ENCODE measurements at regions not wholly inside any gene's neighbourhood (a gene's known extent, or its start where the extent isn't known, plus 50 kb on each side); places are given as distances from the start of the nearest gene placed in this dataset.

DNA sequence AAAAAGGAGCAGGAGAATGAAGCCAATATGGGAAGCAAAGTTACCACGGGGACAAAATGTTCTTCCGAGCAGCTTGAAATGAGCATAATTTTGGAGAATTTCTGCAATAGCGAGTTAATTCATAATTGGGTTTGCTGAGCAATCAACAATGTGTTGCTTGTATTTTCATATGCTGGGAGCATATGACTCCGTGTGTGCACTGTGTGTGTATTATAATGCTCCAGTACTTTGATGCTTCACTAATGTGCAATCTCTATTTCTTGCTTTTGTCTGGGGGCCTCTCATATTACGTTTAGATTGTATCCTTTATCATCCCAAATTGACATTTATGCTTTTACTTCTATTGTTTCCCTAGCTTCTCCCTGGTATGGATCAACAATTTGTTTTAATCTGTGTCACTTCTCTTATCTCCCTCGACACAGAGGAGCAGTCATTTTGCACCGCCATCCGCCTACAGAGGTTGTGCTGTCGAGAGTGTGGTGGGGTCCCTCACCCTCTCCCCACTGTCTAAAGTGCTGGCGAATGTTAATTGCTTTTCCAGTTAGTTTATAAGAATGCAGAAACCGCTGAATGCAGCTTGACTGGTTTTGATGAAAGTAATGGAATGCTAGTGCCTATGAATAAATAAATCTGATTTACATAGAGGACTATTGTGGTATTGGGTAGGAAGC lies 372.5 kb upstream of the WWC1 start:
- no peak overlapping the region for H3K27ac ChIP-seq (ENCODE audit: insufficient read depth, low read length, poor library complexity, severe bottlenecking)
- no peak overlapping the region for H3K4me3 ChIP-seq (ENCODE audit: low read depth, low read length)
- no peaks in the 10 kb centered on the region for H3K4me1 Mint-ChIP-seq
- no peaks in the 10 kb centered on the region for H3K36me3 Mint-ChIP-seq
- H3K36me3 ChIP-seq (ENCODE audit: control insufficient read depth, insufficient read depth, low read length), result no peaks in the 10 kb centered on the region
- no peak overlapping the region for H3K4me3 Mint-ChIP-seq
- H3K4me1 ChIP-seq (ENCODE audit: control insufficient read depth, insufficient read depth, low read length, poor library complexity, severe bottlenecking), result no peaks in the 10 kb centered on the region
- ATAC-seq (ENCODE audit: low read depth in 2 of 2) (no peak), DNase-seq (no peak)
- no peak overlapping the region for H3K27ac Mint-ChIP-seq
- peaks cover 4% of the 10 kb centered on the region for H3K27me3 Mint-ChIP-seq
- no peaks in the 10 kb centered on the region for H3K27me3 ChIP-seq (ENCODE audit: control insufficient read depth, insufficient read depth, low read length)
- H3K9me3 ChIP-seq (ENCODE audit: control insufficient read depth in 2 of 2, low read length in 2 of 2), result no peaks in the 10 kb centered on the region
- H3K9me3 Mint-ChIP-seq, result peaks cover 0 to 7% (median 2%) of the 10 kb centered on the region in 7 donors

DNA sequence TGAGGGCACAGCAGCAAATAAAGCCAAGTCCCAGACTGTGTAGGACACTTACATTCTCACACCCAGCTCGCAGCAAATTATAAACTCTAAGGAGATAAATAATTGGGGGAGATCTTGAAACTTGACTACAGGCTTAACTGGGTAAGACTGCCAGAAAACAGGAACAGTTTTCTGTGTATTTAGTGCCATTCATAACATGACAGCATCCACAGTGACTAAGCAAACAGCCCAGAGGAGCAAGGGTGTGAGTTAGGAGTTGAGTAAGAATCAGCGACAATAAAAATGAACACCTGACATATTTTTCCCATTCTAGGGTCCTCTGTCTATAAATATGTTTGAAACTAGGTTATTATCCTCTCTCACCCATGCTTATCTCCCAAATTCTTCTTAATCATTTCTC lies 370.9 kb upstream of the WWC1 start:
- H3K4me1 Mint-ChIP-seq, result no peaks in the 10 kb centered on the region
- ATAC-seq (ENCODE audit: low read depth in 2 of 2) (no peak), DNase-seq (no peak)
- H3K36me3 Mint-ChIP-seq, result no peaks in the 10 kb centered on the region
- H3K36me3 ChIP-seq (ENCODE audit: control insufficient read depth, insufficient read depth, low read length), result no peaks in the 10 kb centered on the region
- peaks cover 0 to 10% (median 4%) of the 10 kb centered on the region in 7 donors for H3K9me3 Mint-ChIP-seq
- H3K27me3 ChIP-seq (ENCODE audit: control insufficient read depth, insufficient read depth, low read length), result no peaks in the 10 kb centered on the region
- no peak overlapping the region for H3K4me3 ChIP-seq (ENCODE audit: low read depth, low read length)
- H3K9me3 ChIP-seq (ENCODE audit: control insufficient read depth in 2 of 2, low read length in 2 of 2), result no peaks in the 10 kb centered on the region
- H3K4me3 Mint-ChIP-seq, result no peak overlapping the region
- peaks cover 4% of the 10 kb centered on the region for H3K27me3 Mint-ChIP-seq
- no peak overlapping the region for H3K27ac Mint-ChIP-seq
- H3K27ac ChIP-seq (ENCODE audit: insufficient read depth, low read length, poor library complexity, severe bottlenecking), result no peak overlapping the region
- no peaks in the 10 kb centered on the region for H3K4me1 ChIP-seq (ENCODE audit: control insufficient read depth, insufficient read depth, low read length, poor library complexity, severe bottlenecking)

DNA sequence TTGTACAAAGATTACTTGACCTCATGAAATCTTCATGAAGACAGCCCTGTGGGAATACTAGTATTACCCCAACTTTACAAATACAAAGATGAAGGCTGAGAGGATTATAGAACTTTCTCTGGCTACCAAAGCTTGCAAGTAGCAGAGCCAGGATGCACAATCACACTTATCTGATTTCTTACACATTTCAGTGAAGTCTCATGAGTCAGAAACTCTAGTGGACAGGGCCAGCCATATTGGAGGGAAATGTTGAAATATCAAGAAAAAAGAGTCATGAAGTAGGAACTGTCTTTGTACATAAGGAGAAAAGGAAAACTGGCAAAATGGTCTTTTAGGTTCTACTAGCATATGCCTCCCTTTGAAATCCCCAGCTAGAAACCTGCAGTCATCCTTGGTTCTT lies 369.6 kb upstream of the WWC1 start:
- Mint-ChIP-seq H3K27me3 (peaks cover 4% of the 10 kb centered on the region), H3K36me3 (no peaks in the 10 kb centered on the region), H3K9me3 (peaks cover 0 to 12% (median 4%) of the 10 kb centered on the region in 7 donors), H3K4me1 (no peaks in the 10 kb centered on the region), H3K27ac (no peak overlapping the region), H3K4me3 (no peak overlapping the region)
- H3K4me1 ChIP-seq (ENCODE audit: control insufficient read depth, insufficient read depth, low read length, poor library complexity, severe bottlenecking), result no peaks in the 10 kb centered on the region
- no peak for ATAC-seq (ENCODE audit: low read depth in 2 of 2)
- H3K4me3 ChIP-seq (ENCODE audit: low read depth, low read length), result no peak overlapping the region
- no peak for DNase-seq
- no peak overlapping the region for H3K27ac ChIP-seq (ENCODE audit: insufficient read depth, low read length, poor library complexity, severe bottlenecking)
- no peaks in the 10 kb centered on the region for H3K9me3 ChIP-seq (ENCODE audit: control insufficient read depth in 2 of 2, low read length in 2 of 2)
- no peaks in the 10 kb centered on the region for H3K36me3 ChIP-seq (ENCODE audit: control insufficient read depth, insufficient read depth, low read length)
- H3K27me3 ChIP-seq (ENCODE audit: control insufficient read depth, insufficient read depth, low read length), result no peaks in the 10 kb centered on the region

DNA sequence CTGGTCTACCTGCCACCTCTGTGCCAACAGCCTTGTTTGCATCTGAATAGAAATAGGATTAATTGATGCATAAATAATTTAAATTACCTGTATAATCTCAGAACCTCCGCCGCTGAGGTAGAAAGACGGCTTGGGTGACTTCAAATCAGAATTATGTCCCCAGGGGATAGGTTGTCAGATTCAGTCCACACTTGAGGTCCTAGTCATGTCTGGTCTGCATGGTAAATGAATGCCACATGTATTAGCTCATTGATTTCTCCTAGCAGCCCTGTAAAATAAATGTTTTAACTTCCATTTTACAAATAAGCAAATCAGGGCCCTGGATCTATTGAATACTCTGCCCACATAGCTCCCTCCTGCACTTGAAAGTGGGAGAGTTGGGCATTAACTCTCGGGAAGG lies 368.0 kb upstream of the WWC1 start:
- Histone ChIP-seq H3K4me3 (ENCODE audit: low read depth, low read length) (no peak overlapping the region), H3K27ac (ENCODE audit: insufficient read depth, low read length, poor library complexity, severe bottlenecking) (no peak overlapping the region), H3K4me1 (ENCODE audit: control insufficient read depth, insufficient read depth, low read length, poor library complexity, severe bottlenecking) (no peaks in the 10 kb centered on the region), H3K27me3 (ENCODE audit: control insufficient read depth, insufficient read depth, low read length) (no peaks in the 10 kb centered on the region), H3K9me3 (ENCODE audit: control insufficient read depth in 2 of 2, low read length in 2 of 2) (no peaks in the 10 kb centered on the region), H3K36me3 (ENCODE audit: control insufficient read depth, insufficient read depth, low read length) (no peaks in the 10 kb centered on the region)
- Mint-ChIP-seq H3K4me3 (no peak overlapping the region), H3K9me3 (peaks cover 0 to 16% (median 4%) of the 10 kb centered on the region in 7 donors), H3K27ac (no peak overlapping the region), H3K27me3 (peaks cover 4% of the 10 kb centered on the region), H3K4me1 (no peaks in the 10 kb centered on the region), H3K36me3 (no peaks in the 10 kb centered on the region)
- no peak for ATAC-seq (ENCODE audit: low read depth in 2 of 2)
- DNase-seq, result no peak

DNA sequence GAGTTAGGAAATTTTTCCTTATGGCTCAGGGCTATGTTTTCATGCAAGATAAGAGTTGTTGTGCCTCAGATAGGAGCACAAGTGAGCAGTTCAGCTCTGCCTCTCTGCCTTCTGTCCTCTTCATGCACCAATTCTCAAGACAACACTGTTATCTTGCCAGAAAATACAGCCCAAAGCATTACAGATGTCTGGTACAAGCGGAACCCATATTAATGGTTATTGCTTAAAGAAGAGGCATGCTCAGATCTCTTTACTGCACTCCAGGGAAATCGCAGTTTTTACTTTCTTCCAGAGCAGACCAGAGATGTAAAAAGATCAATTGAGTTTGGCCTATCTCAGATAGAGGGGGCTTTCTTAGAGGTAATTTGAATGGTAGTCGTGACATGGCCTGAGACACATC lies 361.6 kb upstream of the WWC1 start:
- no peaks in the 10 kb centered on the region for H3K36me3 ChIP-seq (ENCODE audit: control insufficient read depth, insufficient read depth, low read length)
- H3K4me1 Mint-ChIP-seq, result peaks cover 0 to 4% (median 0%) of the 10 kb centered on the region in 4 donors
- H3K27me3 Mint-ChIP-seq, result no peaks in the 10 kb centered on the region
- H3K4me3 ChIP-seq (ENCODE audit: low read depth, low read length), result no peak overlapping the region
- H3K9me3 ChIP-seq (ENCODE audit: control insufficient read depth in 2 of 2, low read length in 2 of 2), result no peaks in the 10 kb centered on the region
- no peak overlapping the region for H3K27ac ChIP-seq (ENCODE audit: insufficient read depth, low read length, poor library complexity, severe bottlenecking)
- no peaks in the 10 kb centered on the region for H3K27me3 ChIP-seq (ENCODE audit: control insufficient read depth, insufficient read depth, low read length)
- H3K4me1 ChIP-seq (ENCODE audit: control insufficient read depth, insufficient read depth, low read length, poor library complexity, severe bottlenecking), result no peaks in the 10 kb centered on the region
- ATAC-seq (ENCODE audit: low read depth in 2 of 2) (no peak), DNase-seq (no peak)
- no peak overlapping the region for H3K4me3 Mint-ChIP-seq
- peaks cover 0 to 9% (median 1%) of the 10 kb centered on the region in 7 donors for H3K9me3 Mint-ChIP-seq
- H3K27ac Mint-ChIP-seq, result no peak overlapping the region
- H3K36me3 Mint-ChIP-seq, result no peaks in the 10 kb centered on the region

DNA sequence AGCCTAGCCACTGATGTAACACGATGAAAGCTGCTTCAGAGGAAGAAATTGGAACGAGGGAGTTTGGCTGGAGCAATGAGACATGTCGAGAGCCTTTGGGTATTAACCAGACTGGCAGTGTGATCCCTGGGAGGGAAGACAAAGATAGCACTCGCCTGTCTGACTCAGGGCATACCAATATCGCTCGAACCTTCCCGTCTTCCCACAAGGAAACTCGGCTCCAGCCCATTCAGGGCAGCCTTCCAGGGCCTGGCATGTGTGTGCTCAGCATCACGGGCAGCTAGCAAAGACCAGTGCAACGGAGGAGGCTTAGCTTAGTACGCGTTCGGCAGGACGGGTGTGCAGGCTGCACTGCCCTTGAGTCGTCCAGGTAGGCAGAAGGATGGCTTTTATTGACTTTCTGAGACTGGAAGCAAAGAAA lies 356.9 kb upstream of the WWC1 start:
- Histone ChIP-seq H3K9me3 (ENCODE audit: control insufficient read depth in 2 of 2, low read length in 2 of 2) (no peaks in the 10 kb centered on the region), H3K36me3 (ENCODE audit: control insufficient read depth, insufficient read depth, low read length) (no peaks in the 10 kb centered on the region), H3K4me3 (ENCODE audit: low read depth, low read length) (no peak overlapping the region), H3K27ac (ENCODE audit: insufficient read depth, low read length, poor library complexity, severe bottlenecking) (no peak overlapping the region), H3K27me3 (ENCODE audit: control insufficient read depth, insufficient read depth, low read length) (no peaks in the 10 kb centered on the region), H3K4me1 (ENCODE audit: control insufficient read depth, insufficient read depth, low read length, poor library complexity, severe bottlenecking) (no peaks in the 10 kb centered on the region)
- H3K4me1 Mint-ChIP-seq, result peaks cover 0 to 5% (median 0%) of the 10 kb centered on the region in 4 donors
- H3K9me3 Mint-ChIP-seq, result peaks cover 0 to 5% (median 1%) of the 10 kb centered on the region in 7 donors
- DNase-seq, result no peak
- H3K27ac Mint-ChIP-seq, result no peak overlapping the region
- H3K36me3 Mint-ChIP-seq, result no peaks in the 10 kb centered on the region
- ATAC-seq (ENCODE audit: low read depth in 2 of 2), result no peak
- H3K4me3 Mint-ChIP-seq, result no peak overlapping the region
- H3K27me3 Mint-ChIP-seq, result no peaks in the 10 kb centered on the region

DNA sequence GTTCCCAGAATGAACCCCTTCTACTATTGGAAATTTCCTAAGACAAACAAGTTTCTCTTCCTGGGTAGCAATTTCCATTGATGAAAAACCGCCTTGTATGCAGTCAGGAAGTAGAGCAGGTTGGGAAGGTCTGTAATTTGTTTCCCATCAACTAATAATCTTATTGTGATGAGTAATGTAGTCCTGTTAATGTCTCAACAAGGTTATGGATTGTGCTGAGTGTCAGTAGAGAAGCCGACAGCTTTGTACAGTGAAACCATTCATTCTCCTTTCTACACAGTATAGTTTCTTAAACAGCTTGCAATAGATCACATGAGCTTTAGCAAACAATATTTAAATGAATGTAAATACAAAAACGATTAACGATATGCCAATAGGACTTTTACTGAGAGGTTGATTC lies 355.4 kb upstream of the WWC1 start:
- H3K36me3 ChIP-seq (ENCODE audit: control insufficient read depth, insufficient read depth, low read length), result no peaks in the 10 kb centered on the region
- H3K9me3 ChIP-seq (ENCODE audit: control insufficient read depth in 2 of 2, low read length in 2 of 2), result no peaks in the 10 kb centered on the region
- H3K4me3 ChIP-seq (ENCODE audit: low read depth, low read length), result no peak overlapping the region
- no peaks in the 10 kb centered on the region for H3K27me3 ChIP-seq (ENCODE audit: control insufficient read depth, insufficient read depth, low read length)
- Mint-ChIP-seq H3K27me3 (no peaks in the 10 kb centered on the region), H3K4me3 (no peak overlapping the region), H3K27ac (no peak overlapping the region), H3K36me3 (no peaks in the 10 kb centered on the region), H3K9me3 (peaks cover 0 to 5% (median 1%) of the 10 kb centered on the region in 7 donors), H3K4me1 (peaks cover 0 to 5% (median 0%) of the 10 kb centered on the region in 4 donors)
- ATAC-seq (ENCODE audit: low read depth in 2 of 2), result no peak
- no peaks in the 10 kb centered on the region for H3K4me1 ChIP-seq (ENCODE audit: control insufficient read depth, insufficient read depth, low read length, poor library complexity, severe bottlenecking)
- no peak overlapping the region for H3K27ac ChIP-seq (ENCODE audit: insufficient read depth, low read length, poor library complexity, severe bottlenecking)
- DNase-seq, result no peak

DNA sequence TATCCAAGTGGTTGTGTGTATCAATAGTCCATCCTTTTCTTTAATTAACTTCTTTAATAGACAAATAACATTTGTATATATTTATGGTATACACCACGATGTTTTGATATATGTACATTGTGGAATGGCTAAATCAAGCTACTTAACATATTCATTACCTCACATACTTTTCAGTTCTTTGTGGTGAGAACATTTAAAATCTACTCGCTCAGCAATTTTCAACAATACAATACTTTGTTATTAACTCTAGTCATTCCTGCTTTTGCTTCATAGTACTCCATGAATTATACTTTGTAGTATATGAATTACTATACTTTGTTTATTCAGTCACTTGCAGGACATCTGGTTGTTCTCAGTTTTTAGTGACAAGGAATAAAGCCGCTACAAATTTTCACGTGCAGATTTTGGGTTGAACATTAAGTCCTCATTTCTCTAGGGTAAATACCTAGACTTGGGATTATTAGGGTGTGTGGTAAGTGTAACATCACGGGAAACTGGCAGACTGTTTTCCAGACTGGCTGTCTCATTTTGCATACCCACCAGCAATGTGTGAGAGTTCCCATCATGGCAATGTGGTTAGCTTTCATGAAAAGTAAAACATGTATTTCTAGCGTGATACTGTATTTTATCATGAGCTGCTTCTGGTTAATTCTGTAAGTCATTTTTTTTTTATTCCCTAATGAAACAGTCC lies 354.4 kb upstream of the WWC1 start:
- H3K36me3 ChIP-seq (ENCODE audit: control insufficient read depth, insufficient read depth, low read length), result no peaks in the 10 kb centered on the region
- H3K4me3 ChIP-seq (ENCODE audit: low read depth, low read length), result no peak overlapping the region
- no peaks in the 10 kb centered on the region for H3K27me3 ChIP-seq (ENCODE audit: control insufficient read depth, insufficient read depth, low read length)
- ATAC-seq (ENCODE audit: low read depth in 2 of 2) (no peak), DNase-seq (no peak)
- Mint-ChIP-seq H3K27ac (no peak overlapping the region), H3K36me3 (no peaks in the 10 kb centered on the region), H3K9me3 (peaks cover 0 to 5% (median 1%) of the 10 kb centered on the region in 7 donors), H3K4me1 (peaks cover 0 to 5% (median 0%) of the 10 kb centered on the region in 4 donors), H3K27me3 (no peaks in the 10 kb centered on the region), H3K4me3 (no peak overlapping the region)
- H3K27ac ChIP-seq (ENCODE audit: insufficient read depth, low read length, poor library complexity, severe bottlenecking), result no peak overlapping the region
- H3K9me3 ChIP-seq (ENCODE audit: control insufficient read depth in 2 of 2, low read length in 2 of 2), result no peaks in the 10 kb centered on the region
- H3K4me1 ChIP-seq (ENCODE audit: control insufficient read depth, insufficient read depth, low read length, poor library complexity, severe bottlenecking), result no peaks in the 10 kb centered on the region
